GM12872 (cell line): ENCODE measurements at regions not wholly inside any gene's neighbourhood (a gene's known extent, or its start where the extent isn't known, plus 50 kb on each side); places are given as distances from the start of the nearest gene placed in this dataset.

Experiments
- TF ChIP-seq, protein P1 (sequence below): IDR thresholded peaks from 3 replicates; pipeline ENCODE4 v1.5.1; 2011; ENCODE audit warnings: low read depth, mild to moderate bottlenecking, low read length, moderate library complexity; ENCODE audit not compliant: insufficient read depth

DNA sequence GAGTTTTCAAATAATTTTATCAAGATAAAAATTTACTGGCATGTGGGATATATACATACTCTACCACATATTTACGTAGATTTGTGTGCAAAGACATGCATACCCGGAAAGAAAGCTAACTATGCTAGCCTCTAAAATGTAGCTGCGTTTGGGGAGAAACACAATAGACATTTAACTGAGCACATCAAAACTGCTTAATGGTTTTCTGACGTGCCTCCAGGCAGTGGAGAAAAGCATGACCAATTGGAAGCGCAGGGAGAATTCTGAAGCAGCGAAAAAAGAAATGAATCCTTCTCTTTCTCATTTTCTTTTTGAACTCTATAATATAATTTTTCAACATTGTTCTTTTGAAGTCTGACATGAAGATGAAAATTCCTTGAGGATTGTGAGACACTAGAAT, 60.3 kb upstream of the LYZL1 start:
- TF ChIP-seq, protein P1, sequence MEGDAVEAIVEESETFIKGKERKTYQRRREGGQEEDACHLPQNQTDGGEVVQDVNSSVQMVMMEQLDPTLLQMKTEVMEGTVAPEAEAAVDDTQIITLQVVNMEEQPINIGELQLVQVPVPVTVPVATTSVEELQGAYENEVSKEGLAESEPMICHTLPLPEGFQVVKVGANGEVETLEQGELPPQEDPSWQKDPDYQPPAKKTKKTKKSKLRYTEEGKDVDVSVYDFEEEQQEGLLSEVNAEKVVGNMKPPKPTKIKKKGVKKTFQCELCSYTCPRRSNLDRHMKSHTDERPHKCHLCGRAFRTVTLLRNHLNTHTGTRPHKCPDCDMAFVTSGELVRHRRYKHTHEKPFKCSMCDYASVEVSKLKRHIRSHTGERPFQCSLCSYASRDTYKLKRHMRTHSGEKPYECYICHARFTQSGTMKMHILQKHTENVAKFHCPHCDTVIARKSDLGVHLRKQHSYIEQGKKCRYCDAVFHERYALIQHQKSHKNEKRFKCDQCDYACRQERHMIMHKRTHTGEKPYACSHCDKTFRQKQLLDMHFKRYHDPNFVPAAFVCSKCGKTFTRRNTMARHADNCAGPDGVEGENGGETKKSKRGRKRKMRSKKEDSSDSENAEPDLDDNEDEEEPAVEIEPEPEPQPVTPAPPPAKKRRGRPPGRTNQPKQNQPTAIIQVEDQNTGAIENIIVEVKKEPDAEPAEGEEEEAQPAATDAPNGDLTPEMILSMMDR: no peak

DNA sequence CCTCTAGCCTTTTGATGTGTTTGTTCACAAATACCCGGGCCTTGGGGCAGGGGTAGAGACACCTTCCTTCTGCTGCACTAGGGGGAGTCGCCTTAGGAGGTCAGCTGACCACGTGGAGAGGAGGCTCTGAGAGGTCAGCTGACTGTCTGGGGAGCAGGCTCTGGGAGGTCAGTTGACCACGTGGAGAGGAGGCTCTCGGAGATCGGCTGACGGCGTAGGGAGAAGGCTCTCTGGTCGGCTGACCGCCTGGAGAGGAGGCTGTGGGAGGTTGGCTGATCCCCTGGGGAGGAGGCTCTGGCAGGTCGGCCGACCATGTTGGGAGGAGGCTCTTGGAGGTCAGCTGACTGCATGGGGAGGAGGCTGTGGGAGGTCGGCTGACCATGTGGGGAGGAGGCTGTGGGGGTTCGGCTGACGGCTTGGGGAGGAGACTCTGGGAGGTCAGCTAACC, 59.6 kb upstream of the LYZL1 start:
- TF ChIP-seq, protein P1: no peak

DNA sequence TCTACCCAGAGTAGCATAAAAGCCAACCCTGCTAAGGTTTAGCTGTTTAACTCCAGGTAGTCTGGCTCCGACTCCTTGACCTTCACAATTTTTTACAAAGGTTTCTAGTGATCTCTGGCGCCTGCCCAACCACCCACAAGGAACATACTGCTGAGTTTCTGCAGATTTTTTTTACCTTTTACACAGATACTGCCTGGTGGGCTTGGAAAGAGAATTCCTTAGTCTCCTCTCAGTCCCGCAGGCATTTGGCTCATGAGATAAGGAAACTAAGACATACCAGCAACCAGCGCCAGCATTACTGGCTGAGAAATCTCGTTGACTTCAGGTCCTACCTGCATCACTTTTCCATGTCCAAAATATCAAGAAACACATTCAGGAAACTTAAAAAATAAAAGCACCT, 51.1 kb upstream of the LYZL1 start:
- TF ChIP-seq, protein P1: no peak

DNA sequence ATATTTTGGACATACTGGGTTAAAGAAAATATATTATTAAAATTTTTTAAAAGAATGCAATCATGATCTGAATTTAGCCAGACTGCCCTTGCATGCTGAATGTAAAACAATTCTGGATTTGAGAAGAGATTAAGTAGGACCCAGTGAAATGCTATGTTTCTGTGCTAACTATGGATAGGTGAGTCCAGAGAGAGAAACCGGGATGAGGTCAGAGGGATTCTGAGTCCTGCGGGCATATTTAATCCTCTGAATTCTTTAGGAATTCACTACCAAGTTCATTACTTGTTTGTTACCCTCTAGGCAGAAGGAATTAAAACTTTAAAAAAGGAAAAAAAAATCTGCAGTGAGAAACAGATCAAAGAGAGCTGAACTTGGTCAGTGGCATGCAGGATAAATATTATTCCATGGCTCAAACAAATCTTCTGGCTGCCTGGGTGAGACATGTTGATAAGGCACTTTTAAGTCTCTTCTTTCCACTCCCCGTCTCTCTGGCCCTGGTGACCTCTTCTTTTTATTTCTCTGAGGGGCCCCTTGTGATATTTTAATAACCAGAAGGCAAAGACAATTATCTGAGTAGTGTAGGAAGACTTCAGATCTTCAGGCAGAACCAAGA, 50.2 kb upstream of the LYZL1 start:
- TF ChIP-seq, protein P1: no peak
